Kidney (tissue), 13 donors: ENCODE measurements at regions not wholly inside any gene's neighbourhood (a gene's known extent, or its start where the extent isn't known, plus 50 kb on each side); places are given as distances from the start of the nearest gene placed in this dataset.
A peak's percentile ranks its signal among the peaks of the same experiment; 100 is the strongest.

Experiments
- DNase-seq, 5 donors: peaks; one replicate each; pipeline ENCODE4 v3.0.0-alpha.2; 2013 to 2020
- FAIRE-seq: peaks from 2 replicates; lab custom pipeline; 2012; peaks lifted over from hg19 to GRCh38; lab: Jason Lieb, UNC
- H3K27ac ChIP-seq, 2 donors: one replicate each; pipeline ENCODE4 v1.7.0; 2013; ENCODE audit warnings: low read depth in 2 of 2, low read length in 2 of 2, inconsistent platforms in 1 of 2
- H3K27me3 ChIP-seq: one replicate; pipeline ENCODE4 v1.7.1; 2013; ENCODE audit warnings: low read length, inconsistent platforms; ENCODE audit not compliant: control insufficient read depth, insufficient read depth
- H3K36me3 ChIP-seq, 3 donors: one replicate each; pipeline versions ENCODE4 v1.7.0 to v1.7.1; 2013; ENCODE audit warnings: low read length in 3 of 3, control low read depth in 1 of 3, inconsistent platforms in 1 of 3; ENCODE audit not compliant: insufficient read depth in 3 of 3, control insufficient read depth in 2 of 3
- H3K4me1 ChIP-seq, 3 donors: one replicate each; pipeline versions ENCODE4 v1.7.0 to v1.7.1; 2013; ENCODE audit warnings: low read length in 3 of 3, inconsistent platforms in 1 of 3, low read depth in 1 of 3; ENCODE audit not compliant: control insufficient read depth in 2 of 3, insufficient read depth in 2 of 3
- H3K4me3 ChIP-seq, 3 donors: one replicate each; pipeline versions ENCODE4 v1.7.0 to v1.8.1; 2013; ENCODE audit warnings: low read length in 3 of 3, control low read depth in 1 of 3, inconsistent platforms in 1 of 3
- H3K9ac ChIP-seq, 3 donors: one replicate each; pipeline versions ENCODE4 v1.7.0 to v1.7.1; 2013; ENCODE audit warnings: low read length in 3 of 3, control low read depth in 1 of 3, inconsistent platforms in 1 of 3
- H3K9me3 ChIP-seq, 3 donors: one replicate each; pipeline versions ENCODE4 v1.7.0 to v1.7.1; 2013; ENCODE audit warnings: low read length in 3 of 3, control low read depth in 1 of 3, inconsistent platforms in 1 of 3; ENCODE audit not compliant: control insufficient read depth in 2 of 3, insufficient read depth in 1 of 3
- intact Hi-C: fragments of 100-400 bp; cut with DNase I; formaldehyde crosslinking; loops from one replicate; pipeline ENCODE4 v1.11.1; 2022
- TF ChIP-seq, protein P1 (sequence below): IDR thresholded peaks from 3 replicates; pipeline ENCODE4 v1.5.1; 2012; ENCODE audit warnings: mild to moderate bottlenecking, moderate library complexity, borderline replicate concordance; ENCODE audit not compliant: insufficient read depth; ENCODE audit errors: extremely low read depth
- donor health status: control.
- donor health status: control.
- donor health status: control.
- donor health status: control.
- donor health status: control.
- donor health status: DM: yes; HTN: yes; CAD: no.
- donor health status: Normal renal cell carcinoma (clear cell type).

DNA sequence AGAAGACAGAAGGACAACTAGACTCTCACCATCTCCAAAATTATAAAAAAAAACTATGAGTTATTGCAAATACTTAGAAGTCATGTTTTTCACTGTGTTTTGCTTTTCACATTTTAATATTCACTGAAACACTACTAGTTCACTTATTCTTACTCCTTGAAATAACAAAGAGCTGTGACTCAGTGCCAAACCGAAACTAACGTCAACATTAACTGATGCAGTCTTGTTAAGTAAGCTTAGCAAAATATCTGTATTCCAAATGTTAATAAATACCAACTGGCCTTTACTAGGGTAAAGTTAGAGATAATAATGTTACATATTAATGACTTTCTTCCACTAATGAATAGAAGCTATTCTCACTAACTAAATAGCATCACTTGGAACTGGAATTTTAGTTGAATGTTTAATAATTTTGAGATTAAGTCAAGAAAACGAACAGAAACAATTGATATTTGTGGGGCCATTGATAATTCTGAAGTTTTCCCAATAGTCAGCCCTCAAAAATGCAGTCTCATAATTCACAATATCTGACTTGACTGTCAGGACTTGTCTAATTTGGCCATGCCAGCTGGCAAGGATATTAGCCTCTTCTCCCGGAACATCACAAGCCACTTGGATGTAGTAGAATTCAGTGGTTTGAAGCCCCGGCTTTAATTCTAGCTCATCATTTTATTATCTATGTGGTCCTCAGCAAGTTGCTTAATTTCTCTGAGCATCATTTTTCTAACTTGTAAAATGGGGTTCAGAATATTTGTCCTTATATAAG, 230.1 kb upstream of the DDI1 start:
- TF ChIP-seq, protein P1, sequence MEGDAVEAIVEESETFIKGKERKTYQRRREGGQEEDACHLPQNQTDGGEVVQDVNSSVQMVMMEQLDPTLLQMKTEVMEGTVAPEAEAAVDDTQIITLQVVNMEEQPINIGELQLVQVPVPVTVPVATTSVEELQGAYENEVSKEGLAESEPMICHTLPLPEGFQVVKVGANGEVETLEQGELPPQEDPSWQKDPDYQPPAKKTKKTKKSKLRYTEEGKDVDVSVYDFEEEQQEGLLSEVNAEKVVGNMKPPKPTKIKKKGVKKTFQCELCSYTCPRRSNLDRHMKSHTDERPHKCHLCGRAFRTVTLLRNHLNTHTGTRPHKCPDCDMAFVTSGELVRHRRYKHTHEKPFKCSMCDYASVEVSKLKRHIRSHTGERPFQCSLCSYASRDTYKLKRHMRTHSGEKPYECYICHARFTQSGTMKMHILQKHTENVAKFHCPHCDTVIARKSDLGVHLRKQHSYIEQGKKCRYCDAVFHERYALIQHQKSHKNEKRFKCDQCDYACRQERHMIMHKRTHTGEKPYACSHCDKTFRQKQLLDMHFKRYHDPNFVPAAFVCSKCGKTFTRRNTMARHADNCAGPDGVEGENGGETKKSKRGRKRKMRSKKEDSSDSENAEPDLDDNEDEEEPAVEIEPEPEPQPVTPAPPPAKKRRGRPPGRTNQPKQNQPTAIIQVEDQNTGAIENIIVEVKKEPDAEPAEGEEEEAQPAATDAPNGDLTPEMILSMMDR, result no peak
- H3K27me3 ChIP-seq, result no peaks in the 10 kb centered on the region
- H3K9ac ChIP-seq, result no peak overlapping the region
- peak in 1 of 5 donors; percentile 47 for DNase-seq
- peak; percentile 76 for FAIRE-seq
- peak overlapping the region in 1 of 3 donors; percentile 2 for H3K4me3 ChIP-seq
- peaks cover 0 to 4% (median 0%) of the 10 kb centered on the region in 3 donors for H3K4me1 ChIP-seq
- no peaks in the 10 kb centered on the region for H3K36me3 ChIP-seq
- no peaks in the 10 kb centered on the region for H3K9me3 ChIP-seq
- H3K27ac ChIP-seq, result no peak overlapping the region
- intact Hi-C loops, result no loop called here

DNA sequence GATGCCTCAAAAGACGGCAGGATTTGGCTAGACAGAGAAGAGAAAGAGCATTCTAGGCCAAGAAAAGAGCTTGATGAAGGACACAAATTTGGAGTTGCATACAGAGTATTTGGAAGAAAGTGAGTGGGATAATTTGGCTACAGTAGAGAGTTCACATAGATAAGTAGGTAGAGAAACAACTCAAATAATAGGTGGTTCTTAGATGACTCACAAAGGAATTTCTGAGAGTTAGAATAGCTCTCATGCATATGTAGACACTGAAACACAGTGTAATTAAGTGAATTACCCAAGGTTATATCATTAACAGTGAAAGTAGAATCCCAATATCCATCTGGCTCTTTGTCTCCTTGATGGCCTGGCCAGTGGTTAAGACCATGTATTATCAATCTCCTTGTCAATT, 228.6 kb upstream of the DDI1 start:
- TF ChIP-seq, protein P1, result no peak
- Histone ChIP-seq H3K4me3 (no peak overlapping the region), H3K36me3 (no peaks in the 10 kb centered on the region), H3K27me3 (no peaks in the 10 kb centered on the region), H3K4me1 (peaks cover 0 to 4% (median 0%) of the 10 kb centered on the region in 3 donors), H3K9ac (no peak overlapping the region), H3K27ac (no peak overlapping the region), H3K9me3 (no peaks in the 10 kb centered on the region)
- DNase-seq, result no peak
- intact Hi-C loops, result no loop called here
- FAIRE-seq, result no peak

DNA sequence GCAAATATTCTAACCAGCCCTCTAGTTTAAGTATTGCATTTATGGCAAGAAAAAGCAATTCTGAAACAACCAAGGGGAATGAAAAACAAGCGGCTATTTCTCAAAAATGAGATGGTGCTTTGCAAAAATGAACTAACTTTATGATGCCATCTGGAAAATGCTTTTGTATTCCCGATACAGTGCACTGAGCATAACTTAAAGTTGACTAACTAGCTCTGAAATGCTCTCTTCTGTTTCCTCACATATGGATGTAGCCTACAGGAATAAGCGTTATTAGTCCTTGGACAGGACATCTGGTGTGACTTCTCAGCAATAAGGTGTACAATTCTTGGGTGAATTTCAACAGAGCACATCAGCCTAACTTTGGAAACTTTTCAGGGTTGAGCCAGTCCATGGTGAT, 228.2 kb upstream of the DDI1 start:
- DNase-seq, result no peak
- FAIRE-seq, result no peak
- H3K36me3 ChIP-seq, result no peaks in the 10 kb centered on the region
- intact Hi-C loops, result no loop called here
- peaks cover 0 to 4% (median 0%) of the 10 kb centered on the region in 3 donors for H3K4me1 ChIP-seq
- no peaks in the 10 kb centered on the region for H3K9me3 ChIP-seq
- TF ChIP-seq, protein P1, result no peak
- no peak overlapping the region for H3K4me3 ChIP-seq
- H3K27ac ChIP-seq, result no peak overlapping the region
- no peaks in the 10 kb centered on the region for H3K27me3 ChIP-seq
- H3K9ac ChIP-seq, result no peak overlapping the region
